ENCODE measurements at regions not wholly inside any gene's neighbourhood (a gene's known extent, or its start where the extent isn't known, plus 50 kb on each side); places are given as distances from the start of the nearest gene placed in this dataset.

DNA sequence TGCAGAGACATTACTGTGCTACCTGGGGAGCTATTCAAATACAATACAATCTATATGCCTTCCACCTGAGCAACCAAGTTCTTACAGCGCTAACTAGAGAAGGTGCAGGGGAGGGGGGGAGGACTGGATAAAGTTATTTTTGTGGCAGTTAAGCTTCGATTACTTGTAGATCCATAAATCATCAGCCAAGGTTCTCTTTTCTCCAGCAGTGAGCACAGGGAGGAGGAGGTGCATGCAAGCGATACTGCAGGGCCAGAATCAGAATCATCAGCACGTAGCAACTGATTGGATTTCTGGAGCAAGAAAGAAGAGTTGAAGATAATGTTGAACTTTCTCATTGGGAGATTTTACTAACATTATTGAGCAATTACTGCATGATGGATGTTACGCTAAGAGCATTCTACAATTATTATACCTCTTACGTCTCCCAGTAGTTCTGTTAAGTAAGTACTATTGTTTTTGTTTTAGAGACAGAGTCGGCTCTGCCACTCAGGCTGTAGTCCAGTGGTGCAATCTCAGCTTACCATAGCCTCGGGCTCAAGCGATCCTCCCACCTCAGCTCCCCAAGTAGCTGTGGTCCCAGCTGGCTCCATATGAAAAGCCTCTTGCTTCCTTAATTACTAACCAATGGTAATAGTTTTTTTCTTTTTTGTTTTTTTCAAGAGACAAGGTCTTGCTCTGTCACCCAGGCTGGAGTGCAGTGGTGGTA is 74.6 kb upstream of the EEA1 start:
- DNase-seq: no peak
- H4K20me1 ChIP-seq (ENCODE audit: insufficient read depth): no peaks in the 10 kb centered on the region
- no peak overlapping the region for H2AFZ ChIP-seq (ENCODE audit: low read depth)
- peaks cover 0 to 2% of the 10 kb centered on the region in 2 experiments; a peak in 2 of 4 replicates for H3K4me1 ChIP-seq (ENCODE audit: control insufficient read depth in 1 of 2, insufficient read depth in 2 of 2, low read depth in 1 of 2, low read length in 1 of 2)
- H3K27ac ChIP-seq (ENCODE audit: low read depth in 2 of 2, low read length in 1 of 2): no peak overlapping the region
- H3K4me2 ChIP-seq: no peak overlapping the region
- CTCF ChIA-PET: interaction anchor here (1.4 to 5.1 kb wide), 3 partner anchors 16 to 1098 kb away, joined by 4 to 22 read pairs (median 5); no protein-coding TSS in a partner anchor
- WGBS (ENCODE audit: low lambda C conversion rate): 88% methylated on average over 9 of the region's 9 CpGs
- no peaks in the 10 kb centered on the region for H3K9me2 ChIP-seq
- no peaks in the 10 kb centered on the region for H3K36me3 ChIP-seq (replicated peaks in 1 of 2; ENCODE audit: control insufficient read depth in 1 of 2, insufficient read depth in 2 of 2, low read length in 1 of 2)
- TF ChIP-seq GABPA (IDR thresholded peaks at IDR 0.05; ENCODE audit: low read depth): no peak
- no peak for TF ChIP-seq MXI1 (IDR thresholded peaks at IDR 0.05; ENCODE audit: low read depth, low read length)
- no peak for TF ChIP-seq FOSL2 (IDR thresholded peaks at IDR 0.05; ENCODE audit: borderline replicate concordance, low read depth)
- TF ChIP-seq EP300 (IDR thresholded peaks at IDR 0.05; ENCODE audit: borderline replicate concordance in 1 of 2, low read depth in 1 of 2, low read length in 1 of 2): no peak
- TF ChIP-seq EZH2phosphoT487 (IDR thresholded peaks at IDR 0.05; ENCODE audit: borderline replicate concordance, low read depth): no peak
- no peak for TF ChIP-seq SMC3 (IDR thresholded peaks at IDR 0.05; ENCODE audit: low read depth, low read length)
- no peak for TF ChIP-seq GATA2 (CRISPR knock-in tag; IDR thresholded peaks at IDR 0.05)
- TF ChIP-seq, protein P1, sequence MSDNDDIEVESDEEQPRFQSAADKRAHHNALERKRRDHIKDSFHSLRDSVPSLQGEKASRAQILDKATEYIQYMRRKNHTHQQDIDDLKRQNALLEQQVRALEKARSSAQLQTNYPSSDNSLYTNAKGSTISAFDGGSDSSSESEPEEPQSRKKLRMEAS (IDR thresholded peaks at IDR 0.05; ENCODE audit: low read depth): no peak
- no peak for TF ChIP-seq ELF1 (IDR thresholded peaks at IDR 0.05)
- no peak for TF ChIP-seq TAF1 (IDR thresholded peaks at IDR 0.05; ENCODE audit: borderline replicate concordance, low read depth, low read length)
- TF ChIP-seq, protein P2, sequence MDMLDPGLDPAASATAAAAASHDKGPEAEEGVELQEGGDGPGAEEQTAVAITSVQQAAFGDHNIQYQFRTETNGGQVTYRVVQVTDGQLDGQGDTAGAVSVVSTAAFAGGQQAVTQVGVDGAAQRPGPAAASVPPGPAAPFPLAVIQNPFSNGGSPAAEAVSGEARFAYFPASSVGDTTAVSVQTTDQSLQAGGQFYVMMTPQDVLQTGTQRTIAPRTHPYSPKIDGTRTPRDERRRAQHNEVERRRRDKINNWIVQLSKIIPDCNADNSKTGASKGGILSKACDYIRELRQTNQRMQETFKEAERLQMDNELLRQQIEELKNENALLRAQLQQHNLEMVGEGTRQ (IDR thresholded peaks at IDR 0.05; ENCODE audit: borderline replicate concordance, low read depth, low read length): no peak
- H3K27me3 ChIP-seq (ENCODE audit: insufficient read depth): no peaks in the 10 kb centered on the region
- no peak overlapping the region for H3K9ac ChIP-seq
- H3K79me2 ChIP-seq (ENCODE audit: insufficient read depth): no peaks in the 10 kb centered on the region
- POLR2A ChIA-PET: no interaction called here
- no peak overlapping the region for H3K4me3 ChIP-seq (ENCODE audit: low read depth in 2 of 2, low read length in 1 of 2)
- H3F3A ChIP-seq (replicated peaks; ENCODE audit: insufficient read depth): no peaks in the 10 kb centered on the region
- H3K9me3 ChIP-seq: no peaks in the 10 kb centered on the region

DNA sequence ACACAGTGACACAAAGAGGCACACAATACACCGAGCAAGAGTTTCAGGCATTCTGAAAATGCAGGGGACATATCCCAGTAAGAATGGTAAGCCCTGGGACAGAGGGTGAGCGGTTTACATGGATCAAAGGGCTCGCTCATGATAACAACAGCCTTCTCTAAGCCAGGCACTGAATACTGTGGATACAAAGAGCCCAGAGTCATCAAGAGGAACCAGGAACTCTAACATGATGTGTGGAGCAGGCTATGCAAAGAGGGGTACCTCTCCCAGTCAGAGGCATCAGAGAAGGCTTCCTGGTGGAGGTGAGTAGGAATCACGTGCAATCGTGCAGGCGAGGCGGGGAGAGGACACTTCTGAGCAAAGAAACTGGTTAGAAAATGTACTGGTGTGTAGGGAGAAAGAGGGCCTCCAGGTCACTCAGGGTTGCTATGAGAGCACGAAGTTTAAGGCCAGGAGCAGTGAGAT is 76.9 kb upstream of the EEA1 start:
- H3K79me2 ChIP-seq (ENCODE audit: insufficient read depth): no peaks in the 10 kb centered on the region
- H4K20me1 ChIP-seq (ENCODE audit: insufficient read depth): no peaks in the 10 kb centered on the region
- H3K9me2 ChIP-seq: no peaks in the 10 kb centered on the region
- H3K27ac ChIP-seq (ENCODE audit: low read depth in 2 of 2, low read length in 1 of 2): no peak overlapping the region
- DNase-seq: no peak
- CTCF ChIA-PET: interaction anchor here (1.1 to 1.5 kb wide), 4 partner anchors 13 to 391 kb away, joined by 3 to 4 read pairs (median 3); no protein-coding TSS in a partner anchor
- no peak overlapping the region for H3K9ac ChIP-seq
- H3K4me2 ChIP-seq: no peak overlapping the region
- no peaks in the 10 kb centered on the region for H3K36me3 ChIP-seq (replicated peaks in 1 of 2; ENCODE audit: control insufficient read depth in 1 of 2, insufficient read depth in 2 of 2, low read length in 1 of 2)
- H3K4me1 ChIP-seq (ENCODE audit: control insufficient read depth in 1 of 2, insufficient read depth in 2 of 2, low read depth in 1 of 2, low read length in 1 of 2): peaks cover 0 to 2% of the 10 kb centered on the region in 2 experiments; a peak in 2 of 4 replicates
- 92% methylated on average over 8 of the region's 8 CpGs for WGBS (ENCODE audit: low lambda C conversion rate)
- H3K27me3 ChIP-seq (ENCODE audit: insufficient read depth): no peaks in the 10 kb centered on the region
- H3F3A ChIP-seq (replicated peaks; ENCODE audit: insufficient read depth): no peaks in the 10 kb centered on the region
- H2AFZ ChIP-seq (ENCODE audit: low read depth): no peak overlapping the region
- POLR2A ChIA-PET: no interaction called here
- no peak overlapping the region for H3K4me3 ChIP-seq (ENCODE audit: low read depth in 2 of 2, low read length in 1 of 2)
- no peaks in the 10 kb centered on the region for H3K9me3 ChIP-seq
- TF ChIP-seq JUND (IDR thresholded peaks at IDR 0.05) (no peak), RCOR1 (IDR thresholded peaks at IDR 0.05; ENCODE audit: low read length) (no peak), SIN3A (IDR thresholded peaks at IDR 0.05; ENCODE audit: borderline replicate concordance, low read depth, low read length) (no peak), SMC3 (IDR thresholded peaks at IDR 0.05; ENCODE audit: low read depth, low read length) (no peak), POLR2AphosphoS5 (IDR thresholded peaks at IDR 0.05; ENCODE audit: low read depth, low read length) (no peak), TAF1 (IDR thresholded peaks at IDR 0.05; ENCODE audit: borderline replicate concordance, low read depth, low read length) (no peak), EP300 (IDR thresholded peaks at IDR 0.05; ENCODE audit: borderline replicate concordance in 1 of 2, low read depth in 1 of 2, low read length in 1 of 2) (no peak), CHD2 (IDR thresholded peaks at IDR 0.05; ENCODE audit: low read length, partially characterized antibody) (no peak)
- TF ChIP-seq, protein P3, sequence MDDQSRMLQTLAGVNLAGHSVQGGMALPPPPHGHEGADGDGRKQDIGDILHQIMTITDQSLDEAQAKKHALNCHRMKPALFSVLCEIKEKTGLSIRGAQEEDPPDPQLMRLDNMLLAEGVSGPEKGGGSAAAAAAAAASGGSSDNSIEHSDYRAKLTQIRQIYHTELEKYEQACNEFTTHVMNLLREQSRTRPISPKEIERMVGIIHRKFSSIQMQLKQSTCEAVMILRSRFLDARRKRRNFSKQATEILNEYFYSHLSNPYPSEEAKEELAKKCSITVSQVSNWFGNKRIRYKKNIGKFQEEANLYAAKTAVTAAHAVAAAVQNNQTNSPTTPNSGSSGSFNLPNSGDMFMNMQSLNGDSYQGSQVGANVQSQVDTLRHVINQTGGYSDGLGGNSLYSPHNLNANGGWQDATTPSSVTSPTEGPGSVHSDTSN (IDR thresholded peaks at IDR 0.05): no peak
- TF ChIP-seq, protein P4, sequence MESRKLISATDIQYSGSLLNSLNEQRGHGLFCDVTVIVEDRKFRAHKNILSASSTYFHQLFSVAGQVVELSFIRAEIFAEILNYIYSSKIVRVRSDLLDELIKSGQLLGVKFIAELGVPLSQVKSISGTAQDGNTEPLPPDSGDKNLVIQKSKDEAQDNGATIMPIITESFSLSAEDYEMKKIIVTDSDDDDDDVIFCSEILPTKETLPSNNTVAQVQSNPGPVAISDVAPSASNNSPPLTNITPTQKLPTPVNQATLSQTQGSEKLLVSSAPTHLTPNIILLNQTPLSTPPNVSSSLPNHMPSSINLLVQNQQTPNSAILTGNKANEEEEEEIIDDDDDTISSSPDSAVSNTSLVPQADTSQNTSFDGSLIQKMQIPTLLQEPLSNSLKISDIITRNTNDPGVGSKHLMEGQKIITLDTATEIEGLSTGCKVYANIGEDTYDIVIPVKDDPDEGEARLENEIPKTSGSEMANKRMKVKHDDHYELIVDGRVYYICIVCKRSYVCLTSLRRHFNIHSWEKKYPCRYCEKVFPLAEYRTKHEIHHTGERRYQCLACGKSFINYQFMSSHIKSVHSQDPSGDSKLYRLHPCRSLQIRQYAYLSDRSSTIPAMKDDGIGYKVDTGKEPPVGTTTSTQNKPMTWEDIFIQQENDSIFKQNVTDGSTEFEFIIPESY (IDR thresholded peaks at IDR 0.05; ENCODE audit: borderline replicate concordance, low read depth): no peak
- TF ChIP-seq, protein P5, sequence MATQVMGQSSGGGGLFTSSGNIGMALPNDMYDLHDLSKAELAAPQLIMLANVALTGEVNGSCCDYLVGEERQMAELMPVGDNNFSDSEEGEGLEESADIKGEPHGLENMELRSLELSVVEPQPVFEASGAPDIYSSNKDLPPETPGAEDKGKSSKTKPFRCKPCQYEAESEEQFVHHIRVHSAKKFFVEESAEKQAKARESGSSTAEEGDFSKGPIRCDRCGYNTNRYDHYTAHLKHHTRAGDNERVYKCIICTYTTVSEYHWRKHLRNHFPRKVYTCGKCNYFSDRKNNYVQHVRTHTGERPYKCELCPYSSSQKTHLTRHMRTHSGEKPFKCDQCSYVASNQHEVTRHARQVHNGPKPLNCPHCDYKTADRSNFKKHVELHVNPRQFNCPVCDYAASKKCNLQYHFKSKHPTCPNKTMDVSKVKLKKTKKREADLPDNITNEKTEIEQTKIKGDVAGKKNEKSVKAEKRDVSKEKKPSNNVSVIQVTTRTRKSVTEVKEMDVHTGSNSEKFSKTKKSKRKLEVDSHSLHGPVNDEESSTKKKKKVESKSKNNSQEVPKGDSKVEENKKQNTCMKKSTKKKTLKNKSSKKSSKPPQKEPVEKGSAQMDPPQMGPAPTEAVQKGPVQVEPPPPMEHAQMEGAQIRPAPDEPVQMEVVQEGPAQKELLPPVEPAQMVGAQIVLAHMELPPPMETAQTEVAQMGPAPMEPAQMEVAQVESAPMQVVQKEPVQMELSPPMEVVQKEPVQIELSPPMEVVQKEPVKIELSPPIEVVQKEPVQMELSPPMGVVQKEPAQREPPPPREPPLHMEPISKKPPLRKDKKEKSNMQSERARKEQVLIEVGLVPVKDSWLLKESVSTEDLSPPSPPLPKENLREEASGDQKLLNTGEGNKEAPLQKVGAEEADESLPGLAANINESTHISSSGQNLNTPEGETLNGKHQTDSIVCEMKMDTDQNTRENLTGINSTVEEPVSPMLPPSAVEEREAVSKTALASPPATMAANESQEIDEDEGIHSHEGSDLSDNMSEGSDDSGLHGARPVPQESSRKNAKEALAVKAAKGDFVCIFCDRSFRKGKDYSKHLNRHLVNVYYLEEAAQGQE (IDR thresholded peaks at IDR 0.05; ENCODE audit: low read depth, low read length): no peak

Measured in SK-N-SH (cell line).